Stimulated activated CD4-positive, alpha-beta T cell treated with anti-CD3 and anti-CD28 coated beads, Interleukin-4, amount 100 ng/mL, for 24 hours (primary cell): ENCODE measurements at regions not wholly inside any gene's neighbourhood (a gene's known extent, or its start where the extent isn't known, plus 50 kb on each side); places are given as distances from the start of the nearest gene placed in this dataset.
"Not testable (repeated sequence)": the region's sequence is repeated elsewhere in the genome, so short reads cannot be mapped to it uniquely, and the experiment has no call there.

ENCODE experiments used
- DNase-seq: peaks from one replicate; pipeline ENCODE4 v3.0.0-alpha.2; 2020

DNA sequence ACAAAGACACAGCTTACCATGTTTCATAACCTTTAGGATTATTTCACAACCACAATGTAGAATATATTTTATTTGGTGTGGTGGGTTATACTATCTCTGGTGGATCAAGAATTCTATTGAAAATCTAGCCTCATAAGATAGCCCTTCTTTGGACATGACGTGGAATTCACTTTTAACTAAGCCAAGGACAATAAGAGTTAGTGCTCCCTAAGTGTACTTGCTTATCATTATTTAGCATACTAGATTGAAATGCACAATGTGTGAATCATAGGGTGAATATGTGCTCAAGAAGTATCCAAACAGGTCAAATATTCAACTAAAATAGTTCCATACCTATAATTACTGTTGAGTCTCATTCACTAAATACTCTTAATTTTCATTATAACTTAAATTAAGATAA, 1179.5 kb upstream of the GOT2 start:
- no peak for DNase-seq

DNA sequence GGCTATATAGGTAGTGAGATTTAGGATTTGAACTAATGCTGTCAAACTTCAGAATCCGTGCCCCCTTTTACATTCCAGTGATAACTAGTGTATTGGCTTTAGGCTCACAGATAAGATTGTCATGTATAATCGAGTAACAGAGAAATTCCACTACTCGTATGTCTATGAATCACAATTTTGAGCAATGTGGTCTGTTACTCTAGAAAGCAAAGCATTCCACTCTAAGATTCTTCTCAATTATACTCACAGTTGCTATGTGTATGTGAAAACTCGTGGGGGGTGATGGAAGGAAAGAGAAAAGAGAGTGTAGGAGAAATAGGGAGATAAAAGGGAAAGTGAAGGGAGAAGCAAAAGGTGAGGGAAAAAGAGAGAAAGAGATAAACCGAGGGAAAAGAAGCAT, 1175.1 kb upstream of the GOT2 start:
- DNase-seq, result no peak

DNA sequence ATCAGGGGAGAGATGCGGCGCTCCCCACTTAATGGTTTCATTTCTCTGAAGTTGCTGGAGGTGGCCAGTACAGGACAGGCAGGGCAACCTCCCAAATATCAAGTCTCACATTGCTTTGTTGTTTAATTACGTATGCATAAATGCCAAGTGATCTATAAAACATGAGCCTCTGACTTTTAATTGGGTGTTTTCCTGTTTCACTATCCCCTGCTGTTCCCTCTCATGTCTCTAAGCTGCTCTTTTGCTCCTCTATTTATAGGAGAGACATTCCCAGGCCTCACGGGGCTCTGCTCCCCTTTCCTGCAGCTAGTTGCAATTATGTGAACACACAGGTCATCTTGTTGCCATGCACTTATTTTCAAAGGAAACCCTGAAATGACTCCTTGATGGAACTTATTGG, 1173.5 kb upstream of the GOT2 start:
- no peak for DNase-seq

- DNase-seq, result no peak
These were observed 1171.5 kb upstream of the GOT2 start for GRCh38 chr16:59905606-59906005.

GRCh38 chr16:59905131-59905530, 1171.0 kb upstream of the GOT2 start:
- DNase-seq, result no peak

- no peak for DNase-seq
These were observed 1165.8 kb upstream of the GOT2 start for GRCh38 chr16:59899940-59900339.

- DNase-seq, result no peak
These were observed 1158.3 kb upstream of the GOT2 start for GRCh38 chr16:59892376-59892775.

GRCh38 chr16:59887856-59888255, 1153.7 kb upstream of the GOT2 start:
- no peak for DNase-seq

DNA sequence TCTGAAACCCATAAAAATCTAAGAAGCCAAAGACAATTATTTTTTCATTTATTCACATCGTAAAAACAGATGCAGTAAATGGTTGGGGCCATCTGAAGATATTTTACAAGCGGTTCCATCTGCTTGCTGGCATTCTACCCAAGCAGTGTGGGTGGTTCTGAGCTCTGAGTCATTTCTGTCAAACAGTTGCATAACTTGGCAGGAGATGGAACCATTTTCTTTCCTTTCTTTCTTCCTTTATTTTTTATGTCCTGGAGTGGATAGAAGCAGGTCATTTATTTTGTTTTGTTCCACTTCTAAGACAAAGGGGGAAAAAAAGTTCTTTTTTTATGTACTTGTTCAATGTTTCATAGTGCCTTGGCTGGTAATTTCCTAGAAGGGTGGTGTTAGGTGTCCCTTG, 1151.9 kb upstream of the GOT2 start:
- no peak for DNase-seq

DNA sequence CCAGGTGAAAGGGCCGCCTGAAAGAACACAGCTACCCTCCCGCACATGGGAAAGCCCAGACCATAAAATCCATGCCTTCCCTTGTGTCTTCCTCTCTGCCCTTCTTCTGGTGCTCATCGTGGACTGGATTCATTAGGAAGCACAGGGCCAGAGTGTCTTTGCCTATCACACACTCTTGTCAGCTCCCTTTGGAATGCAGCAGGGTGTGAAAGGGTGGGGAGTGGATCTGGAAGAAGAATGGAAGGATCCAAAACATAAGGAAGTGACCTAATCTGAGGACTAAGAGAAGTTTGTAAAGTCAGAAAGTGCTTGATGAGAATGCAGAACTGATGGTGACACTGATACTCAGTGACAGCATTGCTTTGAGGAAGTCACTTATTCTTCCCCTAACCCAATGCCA, 1147.3 kb upstream of the GOT2 start:
- no peak for DNase-seq

DNA sequence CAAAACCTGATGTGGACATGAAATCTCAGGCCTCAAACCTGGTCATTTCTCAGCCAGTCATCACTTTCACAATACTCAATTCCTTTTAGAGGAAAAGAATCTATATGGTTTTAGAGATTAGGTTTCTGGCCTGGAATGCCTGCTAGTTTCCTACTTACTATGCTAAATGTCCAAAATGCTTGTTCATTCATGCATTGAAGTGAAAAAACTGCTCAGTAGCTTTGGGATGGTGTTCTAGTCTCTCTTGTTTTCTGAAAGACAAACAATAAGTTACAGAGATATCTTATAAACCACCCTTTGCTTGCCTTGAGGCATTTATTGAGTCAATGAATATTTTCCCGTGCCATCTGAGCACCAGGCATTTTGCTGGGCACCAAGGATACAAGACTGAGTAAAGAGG, 1146.5 kb upstream of the GOT2 start:
- no peak for DNase-seq

- no peak for DNase-seq
These were observed 1144.9 kb upstream of the GOT2 start for GRCh38 chr16:59878999-59879398.

- no peak for DNase-seq
These were observed 1144.4 kb upstream of the GOT2 start for GRCh38 chr16:59878479-59878878.

GRCh38 chr16:59864981-59865666, 1131.0 kb upstream of the GOT2 start:
- DNase-seq, result no peak

DNA sequence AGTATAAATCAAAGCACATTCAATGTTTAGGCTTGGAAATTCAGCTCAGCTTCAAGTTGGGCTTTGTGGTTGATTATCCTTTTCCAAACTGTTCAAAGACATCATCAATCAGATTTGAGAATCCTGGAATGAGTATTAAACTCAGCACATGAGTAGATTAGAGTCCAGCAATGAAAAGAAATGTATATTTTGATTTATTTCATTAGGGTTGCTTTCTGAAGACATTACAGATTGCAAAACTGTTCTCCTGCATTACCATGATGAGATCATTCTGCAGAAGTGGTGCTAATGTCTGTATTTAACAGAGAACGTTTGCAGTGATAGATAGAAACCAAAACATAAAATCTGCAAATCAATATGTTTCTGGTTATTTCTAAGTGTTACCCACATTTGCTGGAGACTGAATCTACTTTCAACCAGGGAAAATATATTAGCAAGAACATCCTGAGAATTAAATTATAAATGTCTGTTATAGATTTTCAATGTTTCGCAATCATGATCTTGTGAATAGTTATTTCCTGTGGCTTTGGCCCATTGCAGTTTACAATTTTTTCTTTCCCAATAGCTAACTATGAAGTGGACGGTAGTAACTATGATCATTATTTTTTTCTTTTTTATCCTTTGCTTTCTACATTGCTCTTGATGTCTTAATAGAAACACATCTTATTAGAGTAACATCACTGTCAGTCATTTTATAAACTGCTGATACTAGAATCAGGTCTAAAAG, 1125.7 kb upstream of the GOT2 start:
- DNase-seq, result no peak

DNA sequence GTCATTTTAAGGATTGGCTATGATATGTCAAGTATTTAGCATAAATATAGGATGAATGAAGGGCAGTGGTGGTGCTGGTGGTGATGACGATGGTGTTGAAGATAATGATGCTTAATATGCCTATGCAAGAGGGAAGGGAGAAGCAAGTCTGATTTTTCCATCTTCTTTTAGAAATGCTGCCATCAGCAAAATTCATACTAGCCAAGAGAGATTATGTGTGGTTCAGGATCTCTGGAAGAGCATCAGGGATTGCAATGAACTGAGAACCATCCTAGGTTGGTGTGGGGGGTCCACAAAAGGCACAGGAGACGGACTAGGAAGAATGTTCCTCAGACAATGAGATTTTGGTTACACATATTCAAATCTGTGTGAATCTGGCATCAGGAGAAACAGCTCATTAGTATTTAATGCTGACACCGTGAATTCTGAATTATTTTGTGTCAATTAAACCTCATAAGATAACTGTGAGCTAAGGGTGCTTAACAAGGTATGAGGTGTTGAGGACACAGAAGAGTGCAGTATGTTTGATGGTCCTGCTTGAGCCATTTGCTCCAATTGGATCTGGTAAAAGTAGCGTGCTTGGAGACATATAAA, 1120.8 kb upstream of the GOT2 start:
- DNase-seq, result no peak

GRCh38 chr16:59849716-59850115, 1115.6 kb upstream of the GOT2 start:
- DNase-seq, result no peak

GRCh38 chr16:59848296-59848695, 1114.2 kb upstream of the GOT2 start:
- DNase-seq, result no peak

DNA sequence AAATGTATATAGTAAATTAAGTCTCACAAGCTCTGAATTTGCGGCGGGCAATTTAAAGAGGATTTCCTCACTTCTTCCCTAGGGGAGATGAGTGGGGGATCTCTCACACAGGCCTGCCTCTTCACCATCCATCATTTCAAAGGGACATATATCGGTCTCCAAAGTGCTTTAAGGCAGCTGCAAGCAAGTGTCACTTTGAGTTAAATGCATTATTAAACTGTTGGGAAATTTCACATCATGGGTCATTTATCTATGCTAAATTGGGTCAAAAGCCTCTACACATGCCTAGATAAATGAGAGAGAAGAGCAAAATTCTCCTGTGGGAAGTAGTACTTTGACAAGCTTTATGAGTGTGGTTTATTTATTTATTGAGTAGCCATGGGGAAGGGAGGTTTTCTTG, 1106.1 kb upstream of the GOT2 start:
- no peak for DNase-seq

GRCh38 chr16:59826767-59827166, 1092.7 kb upstream of the GOT2 start:
- DNase-seq, result no peak

- not testable (repeated sequence) for DNase-seq
These were observed 1075.4 kb upstream of the GOT2 start for GRCh38 chr16:59809488-59809887.

- no peak for DNase-seq
These were observed 1049.1 kb upstream of the GOT2 start for GRCh38 chr16:59783191-59783590.

DNA sequence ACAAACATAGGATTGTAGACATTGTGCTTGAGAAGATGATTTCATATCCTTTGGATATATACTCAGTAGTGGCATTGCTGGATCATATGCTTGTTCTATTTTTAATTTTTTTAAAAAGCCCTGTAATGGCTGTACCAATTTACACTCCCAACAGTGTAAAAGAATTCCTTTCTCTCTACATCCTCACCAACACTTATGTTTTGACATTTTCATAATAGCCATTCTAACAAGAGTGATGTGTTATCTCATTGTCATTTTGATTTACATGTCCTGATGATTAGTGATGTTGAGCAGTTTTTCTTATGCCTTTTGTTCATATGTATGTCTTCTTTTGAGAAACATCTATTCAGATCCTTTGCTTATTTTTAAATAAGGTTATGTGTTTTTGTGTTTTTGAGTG, 1039.2 kb upstream of the GOT2 start:
- DNase-seq, result no peak

DNA sequence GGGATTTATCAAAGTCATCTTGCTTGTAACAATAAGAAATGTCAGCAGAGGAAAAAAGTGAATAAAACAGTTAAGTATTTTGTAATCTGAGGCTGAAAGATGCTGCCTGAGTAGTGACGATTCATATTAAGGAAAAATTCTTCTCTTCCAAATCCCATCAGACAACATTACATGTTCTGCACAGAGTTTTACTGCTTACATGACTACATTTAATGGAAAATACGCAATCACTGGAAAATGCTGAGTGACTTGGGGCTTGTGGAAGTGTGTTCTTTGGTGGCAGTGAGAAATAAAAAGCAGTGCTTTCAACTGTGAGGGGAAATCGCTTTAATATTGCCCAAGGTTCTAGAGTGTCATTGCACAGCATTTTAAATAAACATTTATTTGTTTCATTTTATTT, 1025.2 kb upstream of the GOT2 start:
- DNase-seq, result no peak

DNA sequence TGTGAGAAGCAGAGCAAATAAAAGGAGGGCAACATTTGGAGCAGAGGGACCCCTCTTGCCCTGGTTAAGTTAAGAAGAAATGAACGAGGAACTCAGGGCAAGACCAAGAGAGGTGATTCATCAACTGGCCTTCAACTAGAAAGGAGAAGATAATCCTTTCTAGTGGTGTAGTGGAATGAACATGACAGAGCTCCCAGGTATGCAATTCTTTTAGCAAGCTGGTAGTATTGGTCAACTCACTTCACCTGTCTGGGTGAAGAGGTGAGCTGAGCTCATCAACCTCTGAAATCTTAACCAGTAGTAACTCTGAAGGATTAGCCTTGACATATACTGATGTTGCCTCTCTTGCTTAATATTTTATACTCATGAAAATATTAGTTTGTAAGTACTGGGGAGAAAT, 1024.7 kb upstream of the GOT2 start:
- no peak for DNase-seq
